ENCODE measurements at regions not wholly inside any gene's neighbourhood (a gene's known extent, or its start where the extent isn't known, plus 50 kb on each side); places are given as distances from the start of the nearest gene placed in this dataset.

DNA sequence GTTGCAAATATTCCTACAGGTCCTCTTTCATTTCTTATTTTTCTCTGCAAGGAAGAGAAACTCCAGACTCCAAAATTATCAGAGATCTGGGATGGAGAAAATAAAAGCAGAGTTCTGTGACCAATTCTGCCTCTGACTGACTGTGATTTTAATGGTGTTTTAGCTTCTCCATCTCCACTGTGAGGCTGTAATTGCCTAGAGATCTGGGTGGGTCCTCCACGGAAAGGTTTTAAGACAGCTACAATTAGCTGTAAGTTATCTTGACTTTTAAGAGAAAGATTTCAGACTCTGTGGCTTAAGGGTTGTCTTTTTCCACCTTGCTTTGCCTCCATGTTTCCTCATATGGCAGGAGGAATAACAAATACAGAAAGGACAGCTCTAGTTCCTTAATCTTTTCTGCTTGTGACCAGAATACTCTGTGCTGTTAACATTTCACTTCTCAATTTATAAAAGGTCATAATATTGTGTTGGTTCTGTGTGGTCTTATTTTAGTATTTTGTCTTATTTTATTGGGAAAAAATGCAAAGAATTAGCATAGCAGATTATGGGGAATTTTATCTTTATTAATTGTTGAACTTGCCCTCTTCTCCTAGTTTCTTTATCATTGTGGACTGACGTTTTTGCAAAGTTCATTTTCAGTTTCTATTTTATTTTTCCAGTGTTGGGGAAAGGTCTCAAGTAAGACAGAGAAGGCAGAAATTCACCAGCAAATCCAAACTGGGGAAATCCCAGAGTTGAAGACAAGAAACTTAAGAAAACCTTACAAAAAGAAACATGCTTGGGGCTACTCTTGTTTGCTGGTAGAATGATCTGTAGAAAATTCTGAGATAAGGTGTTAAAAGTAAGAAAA is 157.9 kb downstream of the RAP2B start:
- Histone ChIP-seq H3K27me3 (ENCODE audit: control insufficient read depth, insufficient read depth, low read length) (no peaks in the 10 kb centered on the region), H3K4me3 (ENCODE audit: low read length) (no peak overlapping the region), H3K4me2 (ENCODE audit: low read length) (no peak overlapping the region), H3K4me1 (ENCODE audit: control insufficient read depth, insufficient read depth, low read length) (no peaks in the 10 kb centered on the region), H3K36me3 (ENCODE audit: insufficient read depth, low read length) (no peaks in the 10 kb centered on the region), H3K9me3 (replicated peaks; ENCODE audit: low read length) (no peaks in the 10 kb centered on the region), H3K9ac (ENCODE audit: low read depth, low read length) (no peak overlapping the region)

DNA sequence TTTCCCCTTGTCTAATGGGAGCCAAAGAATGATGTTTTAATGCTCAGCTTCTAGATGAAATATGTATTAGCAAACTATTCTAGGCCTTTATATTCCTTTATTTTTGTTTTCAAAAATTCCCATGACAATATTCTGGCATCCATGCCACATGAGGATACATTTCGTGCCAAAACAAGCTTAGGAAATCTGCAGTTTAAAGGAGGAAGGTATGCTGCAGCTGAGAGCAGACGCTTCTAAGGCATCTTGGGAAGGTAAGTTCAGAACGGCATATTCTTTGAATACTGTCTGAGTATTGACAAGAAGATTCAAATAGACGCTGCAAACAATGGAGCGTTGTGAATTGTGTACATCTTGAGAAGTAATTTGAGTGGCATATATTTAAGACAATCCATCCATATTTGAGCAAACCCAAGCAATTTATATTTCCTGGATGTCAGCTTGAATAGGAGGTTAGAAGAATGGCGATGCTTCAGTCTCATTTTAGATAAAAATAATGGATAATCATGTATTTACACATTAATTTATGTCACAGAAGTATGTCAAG is 158.6 kb downstream of the RAP2B start:
- H3K4me1 ChIP-seq (ENCODE audit: control insufficient read depth, insufficient read depth, low read length) = no peaks in the 10 kb centered on the region
- H3K4me3 ChIP-seq (ENCODE audit: low read length) = no peak overlapping the region
- H3K9me3 ChIP-seq (replicated peaks; ENCODE audit: low read length) = no peaks in the 10 kb centered on the region
- no peak overlapping the region for H3K4me2 ChIP-seq (ENCODE audit: low read length)
- H3K9ac ChIP-seq (ENCODE audit: low read depth, low read length) = no peak overlapping the region
- H3K27me3 ChIP-seq (ENCODE audit: control insufficient read depth, insufficient read depth, low read length) = no peaks in the 10 kb centered on the region
- H3K36me3 ChIP-seq (ENCODE audit: insufficient read depth, low read length) = no peaks in the 10 kb centered on the region

DNA sequence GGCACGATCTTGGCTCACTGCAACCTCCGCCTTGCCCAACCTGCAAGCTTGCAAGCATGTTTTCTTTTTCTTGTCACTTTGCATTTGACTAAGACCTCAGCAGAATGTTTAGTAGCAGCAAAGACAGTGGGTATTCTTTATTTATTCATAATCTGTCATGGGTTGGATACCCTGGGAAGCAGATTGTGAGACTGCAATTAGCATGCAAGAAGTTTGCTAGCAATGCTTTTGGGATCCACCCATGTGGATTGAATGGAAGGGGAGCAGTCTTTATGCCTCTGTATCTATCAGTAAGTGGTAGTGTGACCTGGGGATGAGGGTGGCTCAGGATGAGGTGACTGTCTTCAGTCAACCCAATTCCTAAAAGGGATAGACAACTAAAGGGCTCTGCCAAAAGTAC is 166.7 kb downstream of the RAP2B start:
- Histone ChIP-seq H3K9me3 (replicated peaks; ENCODE audit: low read length) (no peaks in the 10 kb centered on the region), H3K4me1 (ENCODE audit: control insufficient read depth, insufficient read depth, low read length) (no peaks in the 10 kb centered on the region), H3K9ac (ENCODE audit: low read depth, low read length) (no peak overlapping the region), H3K4me2 (ENCODE audit: low read length) (no peak overlapping the region), H3K36me3 (ENCODE audit: insufficient read depth, low read length) (no peaks in the 10 kb centered on the region), H3K27me3 (ENCODE audit: control insufficient read depth, insufficient read depth, low read length) (no peaks in the 10 kb centered on the region), H3K4me3 (ENCODE audit: low read length) (no peak overlapping the region)

DNA sequence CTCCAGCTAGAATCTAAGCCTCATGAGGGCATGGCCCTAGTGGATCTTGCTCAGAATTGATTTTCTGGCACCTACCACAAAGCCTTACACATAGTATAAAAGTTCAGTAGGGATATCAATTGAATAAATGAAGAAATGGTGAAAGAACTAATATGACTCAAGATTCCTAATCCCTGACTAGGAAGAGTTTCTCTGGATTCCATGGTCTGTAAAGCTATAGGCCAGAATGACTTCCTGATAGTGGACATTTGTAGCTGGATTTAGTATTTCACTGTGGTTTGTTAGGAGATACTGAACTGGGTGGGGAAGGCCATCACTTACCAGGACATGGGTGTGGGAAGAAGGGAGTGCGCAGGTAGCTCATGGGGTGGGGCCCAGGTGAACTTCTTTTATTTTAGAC is 168.9 kb downstream of the RAP2B start:
- Histone ChIP-seq H3K9ac (ENCODE audit: low read depth, low read length) (no peak overlapping the region), H3K27me3 (ENCODE audit: control insufficient read depth, insufficient read depth, low read length) (no peaks in the 10 kb centered on the region), H3K9me3 (replicated peaks; ENCODE audit: low read length) (no peaks in the 10 kb centered on the region), H3K36me3 (ENCODE audit: insufficient read depth, low read length) (no peaks in the 10 kb centered on the region), H3K4me3 (ENCODE audit: low read length) (no peak overlapping the region), H3K4me2 (ENCODE audit: low read length) (no peak overlapping the region), H3K4me1 (ENCODE audit: control insufficient read depth, insufficient read depth, low read length) (no peaks in the 10 kb centered on the region)

DNA sequence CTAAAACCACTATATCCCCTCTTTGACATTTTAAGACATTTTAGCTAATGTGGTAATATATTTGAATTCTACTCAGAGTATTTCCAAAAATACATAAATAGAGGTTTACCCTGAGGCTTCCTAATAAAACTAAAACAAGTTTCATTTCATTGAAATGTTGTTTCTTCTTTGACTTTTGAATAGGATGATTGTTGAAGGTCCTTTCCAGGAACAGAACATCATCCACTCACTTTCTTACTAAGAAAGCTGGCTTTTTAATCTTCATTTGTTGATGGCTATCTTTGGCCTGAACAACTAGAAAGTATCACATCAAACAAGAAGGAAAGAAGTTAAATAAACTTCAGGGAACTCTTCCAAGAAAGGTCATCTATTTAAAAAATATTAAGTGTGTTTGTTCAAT is 169.7 kb downstream of the RAP2B start:
- Histone ChIP-seq H3K36me3 (ENCODE audit: insufficient read depth, low read length) (no peaks in the 10 kb centered on the region), H3K9me3 (replicated peaks; ENCODE audit: low read length) (no peaks in the 10 kb centered on the region), H3K9ac (ENCODE audit: low read depth, low read length) (no peak overlapping the region), H3K4me2 (ENCODE audit: low read length) (no peak overlapping the region), H3K4me1 (ENCODE audit: control insufficient read depth, insufficient read depth, low read length) (no peaks in the 10 kb centered on the region), H3K27me3 (ENCODE audit: control insufficient read depth, insufficient read depth, low read length) (no peaks in the 10 kb centered on the region), H3K4me3 (ENCODE audit: low read length) (no peak overlapping the region)

DNA sequence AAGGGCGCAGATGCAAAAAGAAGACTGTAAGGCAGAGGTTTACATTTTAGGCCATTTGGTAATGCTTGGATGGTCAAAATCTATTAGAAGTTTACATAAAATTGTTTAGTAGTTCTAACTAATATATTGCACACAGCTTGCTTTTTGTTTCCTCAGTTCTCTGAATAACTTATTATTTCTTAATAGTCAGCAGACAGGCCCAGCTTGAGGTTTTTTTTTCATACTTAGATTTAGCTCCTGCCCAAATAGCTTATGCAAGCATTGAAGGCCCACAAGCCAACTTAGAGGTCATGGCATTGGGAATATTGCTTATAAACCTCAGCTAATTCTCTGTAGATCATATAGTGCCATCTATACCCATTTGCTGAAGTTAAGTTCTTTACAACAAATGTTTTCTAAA is 172.5 kb downstream of the RAP2B start:
- H3K9ac ChIP-seq (ENCODE audit: low read depth, low read length) = no peak overlapping the region
- H3K4me1 ChIP-seq (ENCODE audit: control insufficient read depth, insufficient read depth, low read length) = peaks cover 8% of the 10 kb centered on the region
- H3K4me3 ChIP-seq (ENCODE audit: low read length) = no peak overlapping the region

DNA sequence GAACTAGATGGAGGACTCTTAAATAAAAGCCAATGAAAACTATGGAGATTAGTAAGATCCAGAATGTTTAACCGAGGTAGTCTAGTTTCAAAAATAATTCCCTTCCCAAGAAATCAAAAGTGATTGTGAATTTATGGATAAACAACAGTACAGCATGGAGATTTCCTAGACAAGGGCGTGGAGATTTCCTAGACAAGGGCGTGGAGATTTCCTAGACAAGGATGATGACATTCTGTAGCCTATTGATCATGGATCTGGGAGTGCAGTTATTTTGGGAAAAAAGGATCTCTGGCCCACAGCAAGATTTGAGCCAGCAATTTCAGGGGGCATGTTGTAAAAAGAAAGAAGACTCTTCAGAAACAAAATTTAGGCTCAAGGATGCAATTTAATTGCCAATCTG is 175.3 kb downstream of the RAP2B start:
- H3K4me2 ChIP-seq (ENCODE audit: low read length) = no peak overlapping the region
- no peaks in the 10 kb centered on the region for H3K9me3 ChIP-seq (replicated peaks; ENCODE audit: low read length)
- no peak overlapping the region for H3K9ac ChIP-seq (ENCODE audit: low read depth, low read length)
- no peaks in the 10 kb centered on the region for H3K36me3 ChIP-seq (ENCODE audit: insufficient read depth, low read length)
- no peaks in the 10 kb centered on the region for H3K27me3 ChIP-seq (ENCODE audit: control insufficient read depth, insufficient read depth, low read length)
- no peak overlapping the region for H3K4me3 ChIP-seq (ENCODE audit: low read length)
- H3K4me1 ChIP-seq (ENCODE audit: control insufficient read depth, insufficient read depth, low read length) = peaks cover 8% of the 10 kb centered on the region

More for the DNA sequence above, 172.5 kb downstream of the RAP2B start:
- Histone ChIP-seq H3K36me3 (ENCODE audit: insufficient read depth, low read length) (no peaks in the 10 kb centered on the region), H3K9me3 (replicated peaks; ENCODE audit: low read length) (no peaks in the 10 kb centered on the region), H3K27me3 (ENCODE audit: control insufficient read depth, insufficient read depth, low read length) (no peaks in the 10 kb centered on the region), H3K4me2 (ENCODE audit: low read length) (no peak overlapping the region)

DNA sequence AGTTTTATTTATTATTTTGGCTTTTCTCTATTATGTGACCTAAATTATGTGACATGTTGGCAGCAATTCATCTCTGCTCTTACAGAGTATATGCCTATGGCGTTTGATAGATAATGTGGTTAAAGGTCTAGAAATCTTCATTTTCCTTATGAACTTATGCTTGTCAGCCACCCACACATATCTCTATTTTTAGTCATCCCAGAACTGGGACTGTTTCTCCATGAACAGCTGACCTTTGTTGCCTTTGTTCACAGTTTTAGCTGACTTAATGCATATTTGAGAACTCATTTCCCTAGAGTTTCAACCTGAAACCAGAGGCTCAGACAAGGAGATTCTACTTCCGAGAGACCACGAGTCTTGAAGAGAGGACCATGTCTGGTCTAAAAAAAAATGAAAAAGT is 176.5 kb downstream of the RAP2B start:
- no peaks in the 10 kb centered on the region for H3K9me3 ChIP-seq (replicated peaks; ENCODE audit: low read length)
- no peaks in the 10 kb centered on the region for H3K27me3 ChIP-seq (ENCODE audit: control insufficient read depth, insufficient read depth, low read length)
- no peaks in the 10 kb centered on the region for H3K36me3 ChIP-seq (ENCODE audit: insufficient read depth, low read length)
- H3K4me3 ChIP-seq (ENCODE audit: low read length) = no peak overlapping the region
- H3K4me2 ChIP-seq (ENCODE audit: low read length) = peak overlapping the region; percentile 31
- H3K9ac ChIP-seq (ENCODE audit: low read depth, low read length) = no peak overlapping the region
- peaks cover 8% of the 10 kb centered on the region for H3K4me1 ChIP-seq (ENCODE audit: control insufficient read depth, insufficient read depth, low read length)

DNA sequence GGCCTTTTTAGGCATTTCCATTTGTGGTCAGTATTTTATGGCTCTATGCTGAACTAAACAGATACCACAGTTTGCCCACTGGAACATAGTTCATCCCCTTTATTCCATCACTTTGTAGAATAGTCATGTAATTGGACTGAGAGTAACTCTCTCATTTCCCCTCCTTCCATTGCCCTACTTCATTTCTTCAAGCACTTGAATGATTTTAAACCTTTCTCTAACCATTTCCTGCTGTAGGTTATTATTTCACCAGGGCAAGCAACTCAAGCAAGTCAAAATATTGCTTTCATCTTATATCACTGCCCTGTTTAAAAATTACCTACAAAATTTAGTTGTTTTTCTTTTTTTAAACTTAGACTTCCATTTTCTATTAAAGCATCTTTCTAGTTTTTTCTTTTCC is 177.0 kb downstream of the RAP2B start:
- H3K9ac ChIP-seq (ENCODE audit: low read depth, low read length) = no peak overlapping the region
- peak overlapping the region; percentile 31 for H3K4me2 ChIP-seq (ENCODE audit: low read length)
- H3K27me3 ChIP-seq (ENCODE audit: control insufficient read depth, insufficient read depth, low read length) = no peaks in the 10 kb centered on the region
- H3K4me3 ChIP-seq (ENCODE audit: low read length) = no peak overlapping the region
- peaks cover 8% of the 10 kb centered on the region for H3K4me1 ChIP-seq (ENCODE audit: control insufficient read depth, insufficient read depth, low read length)
- H3K36me3 ChIP-seq (ENCODE audit: insufficient read depth, low read length) = no peaks in the 10 kb centered on the region
- no peaks in the 10 kb centered on the region for H3K9me3 ChIP-seq (replicated peaks; ENCODE audit: low read length)

DNA sequence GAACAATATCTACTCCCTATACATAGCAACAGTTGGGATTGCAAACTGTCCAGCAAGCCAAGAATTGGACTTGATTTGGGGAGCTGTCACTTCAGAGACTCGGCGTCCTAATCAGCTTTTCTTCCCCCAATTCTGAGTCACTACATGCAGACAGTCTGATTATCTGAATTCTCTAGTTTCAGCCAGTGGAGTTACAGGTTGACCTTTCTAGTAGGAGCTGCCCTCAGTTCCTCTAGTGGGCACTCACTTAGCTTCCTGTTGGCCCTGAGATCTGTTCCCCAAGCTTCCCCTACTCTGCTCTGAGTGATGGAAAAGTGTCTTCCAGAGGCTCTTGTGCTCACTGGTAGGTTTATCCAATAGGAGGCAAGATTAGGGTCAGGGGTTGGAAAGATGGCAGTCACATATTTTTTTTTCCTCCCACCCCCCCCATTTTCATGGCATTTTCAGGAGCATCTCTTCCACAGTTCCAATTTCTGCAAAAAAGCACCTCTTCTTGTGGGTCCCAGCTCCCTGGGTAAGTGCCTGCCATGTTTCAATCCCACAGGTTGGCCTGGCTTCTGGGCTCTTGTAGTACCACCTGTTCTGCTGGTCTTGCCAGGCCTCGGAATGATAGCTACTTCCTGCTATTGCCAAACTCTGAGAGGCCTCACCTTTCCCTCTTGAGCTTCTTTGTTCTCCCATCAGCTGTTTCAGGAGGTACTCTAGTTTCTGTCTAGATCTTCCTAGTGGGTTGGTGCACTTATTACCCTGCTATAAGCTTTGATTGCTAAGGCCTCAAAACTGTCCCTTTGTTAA is 182.2 kb downstream of the RAP2B start:
- no peaks in the 10 kb centered on the region for H3K9me3 ChIP-seq (replicated peaks; ENCODE audit: low read length)
- no peak overlapping the region for H3K9ac ChIP-seq (ENCODE audit: low read depth, low read length)
- H3K36me3 ChIP-seq (ENCODE audit: insufficient read depth, low read length) = no peaks in the 10 kb centered on the region
- no peak overlapping the region for H3K4me3 ChIP-seq (ENCODE audit: low read length)
- no peaks in the 10 kb centered on the region for H3K27me3 ChIP-seq (ENCODE audit: control insufficient read depth, insufficient read depth, low read length)
- H3K4me1 ChIP-seq (ENCODE audit: control insufficient read depth, insufficient read depth, low read length) = no peaks in the 10 kb centered on the region
- no peak overlapping the region for H3K4me2 ChIP-seq (ENCODE audit: low read length)

DNA sequence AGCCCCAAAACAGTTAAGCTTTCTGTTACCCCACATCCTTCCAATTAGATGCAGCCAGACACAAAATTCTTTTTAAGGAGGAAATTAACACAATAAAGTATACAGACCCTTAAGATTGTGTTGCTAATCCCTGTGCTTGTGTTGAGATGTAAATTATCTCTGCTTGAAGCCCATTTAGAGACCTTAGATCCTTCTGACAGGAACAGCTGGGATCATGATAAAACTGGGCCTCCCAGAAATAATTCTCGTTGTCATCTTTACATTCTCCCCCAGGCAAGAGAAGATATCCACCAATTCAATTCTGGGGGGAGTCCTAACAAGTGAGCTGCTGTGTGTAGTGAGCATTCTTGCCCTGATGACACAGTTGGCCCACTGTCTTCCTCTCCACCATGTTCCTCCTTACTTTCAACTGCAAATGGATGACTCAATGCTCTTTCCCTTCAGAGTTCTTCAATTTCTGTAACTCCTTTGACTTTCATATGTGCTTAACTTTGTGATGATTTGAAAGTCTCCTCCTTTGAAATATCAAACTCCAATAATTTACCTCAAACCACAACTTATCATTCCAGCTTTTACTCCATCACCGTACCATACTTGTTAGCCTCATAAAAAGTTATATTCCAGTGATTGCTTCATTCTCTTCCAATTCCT is 186.6 kb downstream of the RAP2B start:
- Histone ChIP-seq H3K4me2 (ENCODE audit: low read length) (no peak overlapping the region), H3K9me3 (replicated peaks; ENCODE audit: low read length) (no peaks in the 10 kb centered on the region), H3K36me3 (ENCODE audit: insufficient read depth, low read length) (no peaks in the 10 kb centered on the region), H3K4me1 (ENCODE audit: control insufficient read depth, insufficient read depth, low read length) (peaks cover 12% of the 10 kb centered on the region), H3K27me3 (ENCODE audit: control insufficient read depth, insufficient read depth, low read length) (no peaks in the 10 kb centered on the region), H3K9ac (ENCODE audit: low read depth, low read length) (no peak overlapping the region), H3K4me3 (ENCODE audit: low read length) (no peak overlapping the region)

Data from skeletal muscle satellite cell (primary cell).